ENCODE measurements at regions not wholly inside any gene's neighbourhood (a gene's known extent, or its start where the extent isn't known, plus 50 kb on each side); places are given as distances from the start of the nearest gene placed in this dataset.
A peak's percentile ranks its signal among the peaks of the same experiment; 100 is the strongest.

- DNase-seq (ENCODE audit: low spot score), result no peak
Observed at GRCh38 chr15:31815411-31816155, 214.7 kb upstream of the CHRNA7 start.

GRCh38 chr15:31822463-31822862 is 207.9 kb upstream of the CHRNA7 start:
- DNase-seq (ENCODE audit: low spot score), result no peak

- DNase-seq (ENCODE audit: low spot score), result no peak
Observed at GRCh38 chr15:31824024-31824423, 206.3 kb upstream of the CHRNA7 start.

GRCh38 chr15:31828594-31828993 is 201.7 kb upstream of the CHRNA7 start:
- DNase-seq (ENCODE audit: low spot score), result no peak

- DNase-seq (ENCODE audit: low spot score), result no peak
Observed at GRCh38 chr15:31830591-31830990, 199.7 kb upstream of the CHRNA7 start.

- DNase-seq (ENCODE audit: low spot score), result no peak
Observed at GRCh38 chr15:31831596-31831995, 198.7 kb upstream of the CHRNA7 start.

- DNase-seq (ENCODE audit: low spot score), result no peak
Observed at GRCh38 chr15:31834654-31835053, 195.7 kb upstream of the CHRNA7 start.

GRCh38 chr15:31839388-31839787 is 190.9 kb upstream of the CHRNA7 start:
- no peak for DNase-seq (ENCODE audit: low spot score)

GRCh38 chr15:31840849-31841476 is 189.4 kb upstream of the CHRNA7 start:
- no peak for DNase-seq (ENCODE audit: low spot score)

GRCh38 chr15:31842532-31843195 is 187.7 kb upstream of the CHRNA7 start:
- no peak for DNase-seq (ENCODE audit: low spot score)

GRCh38 chr15:31843426-31844055 is 186.8 kb upstream of the CHRNA7 start:
- no peak for DNase-seq (ENCODE audit: low spot score)

GRCh38 chr15:31845791-31846190 is 184.5 kb upstream of the CHRNA7 start:
- DNase-seq (ENCODE audit: low spot score), result no peak

GRCh38 chr15:31847961-31848360 is 182.4 kb upstream of the CHRNA7 start:
- no peak for DNase-seq (ENCODE audit: low spot score)

- DNase-seq (ENCODE audit: low spot score), result no peak
Observed at GRCh38 chr15:31848621-31849020, 181.7 kb upstream of the CHRNA7 start.

GRCh38 chr15:31852933-31853799 is 177.1 kb upstream of the CHRNA7 start:
- DNase-seq (ENCODE audit: low spot score), result no peak

GRCh38 chr15:31856581-31856980 is 173.7 kb upstream of the CHRNA7 start:
- no peak for DNase-seq (ENCODE audit: low spot score)

- no peak for DNase-seq (ENCODE audit: low spot score)
Observed at GRCh38 chr15:31857194-31857593, 173.1 kb upstream of the CHRNA7 start.

- DNase-seq (ENCODE audit: low spot score), result no peak
Observed at GRCh38 chr15:31858026-31858425, 172.3 kb upstream of the CHRNA7 start.

GRCh38 chr15:31866248-31866647 is 164.1 kb upstream of the CHRNA7 start:
- no peak for DNase-seq (ENCODE audit: low spot score)

GRCh38 chr15:31867536-31868442 is 162.5 kb upstream of the CHRNA7 start:
- peak; percentile 37 for DNase-seq (ENCODE audit: low spot score)
